SK-N-SH (cell line): ENCODE measurements at regions not wholly inside any gene's neighbourhood (a gene's known extent, or its start where the extent isn't known, plus 50 kb on each side); places are given as distances from the start of the nearest gene placed in this dataset.
"Not testable (repeated sequence)": the region's sequence is repeated elsewhere in the genome, so short reads cannot be mapped to it uniquely, and the experiment has no call there.

Source experiments
- EZH2phosphoT487 ChIP-seq: fragments of 200-600 bp; sonication (generic); IDR thresholded peaks from 2 replicates; pipeline ENCODE4 v1.6.1; 2017; ENCODE audit warnings: low read depth, mixed run types, mild to moderate bottlenecking, antibody characterized with exemption, moderate library complexity, borderline replicate concordance
- GATA2 ChIP-seq: sonication (generic); formaldehyde crosslinking; IDR thresholded peaks from 2 replicates; pipeline ENCODE4 v1.5.0; 2020; ENCODE audit warnings: mild to moderate bottlenecking, missing genetic modification reagents
- TF ChIP-seq, protein P1 (sequence below): fragments of 200-600 bp; sonication (generic); IDR thresholded peaks from 2 replicates; pipeline ENCODE4 v1.6.1; 2017; ENCODE audit warnings: antibody characterized with exemption, mild to moderate bottlenecking, moderate library complexity
- TF ChIP-seq, protein P2 (sequence below): fragments of 150-350 bp; IDR thresholded peaks from 2 replicates; pipeline ENCODE4 v1.6.1; 2017; ENCODE audit warnings: antibody characterized with exemption, low read length, low read depth, borderline replicate concordance

DNA sequence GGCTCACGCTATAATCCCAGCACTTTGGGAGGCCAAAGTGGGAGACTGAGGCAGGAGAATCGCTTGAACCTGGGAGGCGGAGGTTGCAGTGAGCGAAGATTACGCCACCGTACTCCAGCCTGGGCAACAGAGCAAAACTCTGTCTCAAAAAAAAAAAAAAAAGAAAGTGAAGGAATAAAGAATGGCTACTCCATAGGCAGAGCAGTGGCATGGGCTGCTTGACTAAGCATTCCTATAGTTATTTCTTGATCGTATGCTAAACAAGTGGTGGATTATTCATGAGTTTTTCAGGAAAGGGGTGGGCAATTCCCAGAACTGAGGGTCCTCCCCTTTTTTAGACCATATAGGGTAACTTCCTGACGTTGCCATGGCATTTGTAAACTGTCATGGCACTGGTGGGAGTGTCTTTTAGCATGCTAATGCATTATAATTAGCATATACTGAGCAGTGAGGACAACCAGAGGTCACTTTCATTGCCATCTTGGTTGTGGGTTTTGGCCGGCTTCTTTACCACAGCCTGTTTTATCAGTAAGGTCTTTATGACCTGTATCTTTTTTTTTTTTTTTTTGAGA lies 130.9 kb upstream of the PARD3 start:
- TF ChIP-seq, protein P1, sequence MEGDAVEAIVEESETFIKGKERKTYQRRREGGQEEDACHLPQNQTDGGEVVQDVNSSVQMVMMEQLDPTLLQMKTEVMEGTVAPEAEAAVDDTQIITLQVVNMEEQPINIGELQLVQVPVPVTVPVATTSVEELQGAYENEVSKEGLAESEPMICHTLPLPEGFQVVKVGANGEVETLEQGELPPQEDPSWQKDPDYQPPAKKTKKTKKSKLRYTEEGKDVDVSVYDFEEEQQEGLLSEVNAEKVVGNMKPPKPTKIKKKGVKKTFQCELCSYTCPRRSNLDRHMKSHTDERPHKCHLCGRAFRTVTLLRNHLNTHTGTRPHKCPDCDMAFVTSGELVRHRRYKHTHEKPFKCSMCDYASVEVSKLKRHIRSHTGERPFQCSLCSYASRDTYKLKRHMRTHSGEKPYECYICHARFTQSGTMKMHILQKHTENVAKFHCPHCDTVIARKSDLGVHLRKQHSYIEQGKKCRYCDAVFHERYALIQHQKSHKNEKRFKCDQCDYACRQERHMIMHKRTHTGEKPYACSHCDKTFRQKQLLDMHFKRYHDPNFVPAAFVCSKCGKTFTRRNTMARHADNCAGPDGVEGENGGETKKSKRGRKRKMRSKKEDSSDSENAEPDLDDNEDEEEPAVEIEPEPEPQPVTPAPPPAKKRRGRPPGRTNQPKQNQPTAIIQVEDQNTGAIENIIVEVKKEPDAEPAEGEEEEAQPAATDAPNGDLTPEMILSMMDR: not testable (repeated sequence)
- TF ChIP-seq GATA2 (CRISPR knock-in tag); EZH2phosphoT487: not testable (repeated sequence)
- TF ChIP-seq, protein P2, sequence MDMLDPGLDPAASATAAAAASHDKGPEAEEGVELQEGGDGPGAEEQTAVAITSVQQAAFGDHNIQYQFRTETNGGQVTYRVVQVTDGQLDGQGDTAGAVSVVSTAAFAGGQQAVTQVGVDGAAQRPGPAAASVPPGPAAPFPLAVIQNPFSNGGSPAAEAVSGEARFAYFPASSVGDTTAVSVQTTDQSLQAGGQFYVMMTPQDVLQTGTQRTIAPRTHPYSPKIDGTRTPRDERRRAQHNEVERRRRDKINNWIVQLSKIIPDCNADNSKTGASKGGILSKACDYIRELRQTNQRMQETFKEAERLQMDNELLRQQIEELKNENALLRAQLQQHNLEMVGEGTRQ: not testable (repeated sequence)
